Lung (tissue), 11 donors: ENCODE measurements at regions not wholly inside any gene's neighbourhood (a gene's known extent, or its start where the extent isn't known, plus 50 kb on each side); places are given as distances from the start of the nearest gene placed in this dataset.
A peak's percentile ranks its signal among the peaks of the same experiment; 100 is the strongest.

Experiments
- ATAC-seq: fragments of 200-7000 bp; cut with Tn5 transposase; one replicate; pipeline ENCODE4 v1.9.1; 2020; ENCODE audit warnings: moderate number of reproducible peaks; ENCODE audit not compliant: insufficient read depth, low FRiP score
- DNase-seq, 3 donors: peaks; one replicate each; pipeline ENCODE4 v3.0.0-alpha.2; 2013 to 2017
- H3K27ac ChIP-seq, 2 donors: one replicate each; pipeline ENCODE4 v1.5.1; 2013; ENCODE audit warnings: mild to moderate bottlenecking in 2 of 2, moderate library complexity in 2 of 2, control low read depth in 1 of 2, inconsistent platforms in 1 of 2, low read depth in 1 of 2, low read length in 1 of 2
- H3K27me3 ChIP-seq, 3 donors: one replicate each; pipeline ENCODE4 v1.5.1; 2013; ENCODE audit warnings: low read length in 2 of 3; ENCODE audit not compliant: control insufficient read depth in 3 of 3, insufficient read depth in 3 of 3
- H3K36me3 ChIP-seq, 4 donors: one replicate each; pipeline ENCODE4 v1.5.1; 2013; ENCODE audit warnings: low read length in 4 of 4, mild to moderate bottlenecking in 1 of 4, moderate library complexity in 1 of 4; ENCODE audit not compliant: control insufficient read depth in 4 of 4, insufficient read depth in 4 of 4
- H3K4me1 ChIP-seq, 5 donors: one replicate each; pipeline ENCODE4 v1.5.1; 2013; ENCODE audit warnings: low read length in 5 of 5, mild to moderate bottlenecking in 2 of 5, moderate library complexity in 1 of 5; ENCODE audit not compliant: control insufficient read depth in 5 of 5, insufficient read depth in 5 of 5
- H3K4me3 ChIP-seq: one replicate; pipeline ENCODE4 v1.5.1; 2013; ENCODE audit warnings: mild to moderate bottlenecking, control low read depth, moderate library complexity
- H3K9ac ChIP-seq, 2 donors: one replicate each; pipeline ENCODE4 v1.5.1; 2013; ENCODE audit warnings: low read length in 2 of 2, control low read depth in 1 of 2; ENCODE audit not compliant: insufficient read depth in 1 of 2
- H3K9me3 ChIP-seq, 4 donors: one replicate each; pipeline ENCODE4 v1.5.1; 2013; ENCODE audit warnings: low read length in 3 of 4, mild to moderate bottlenecking in 1 of 4, moderate library complexity in 1 of 4; ENCODE audit not compliant: control insufficient read depth in 4 of 4, insufficient read depth in 3 of 4
- WGBS, 2 donors: extraction: QIAGEN DNeasy Blood & Tissue Kit; methylation state at CpG; one replicate each; pipeline ENCODE4 v1.1.7; 2013; 5-methylcytosine and 5-hydroxymethylcytosine counted together
- TF ChIP-seq, protein P1 (sequence below): IDR thresholded peaks from 2 replicates; pipeline ENCODE4 v1.5.1; 2012; ENCODE audit warnings: mild to moderate bottlenecking; ENCODE audit errors: control extremely low read depth, extremely low read depth
- donor health status: control.
- donor health status: control.
- donor health status: Bipolar disorder and iron deficiency.
- donor health status: healthy.
- donor health status: DM: yes; HTN: yes; CAD: no.

- TF ChIP-seq, protein P1, sequence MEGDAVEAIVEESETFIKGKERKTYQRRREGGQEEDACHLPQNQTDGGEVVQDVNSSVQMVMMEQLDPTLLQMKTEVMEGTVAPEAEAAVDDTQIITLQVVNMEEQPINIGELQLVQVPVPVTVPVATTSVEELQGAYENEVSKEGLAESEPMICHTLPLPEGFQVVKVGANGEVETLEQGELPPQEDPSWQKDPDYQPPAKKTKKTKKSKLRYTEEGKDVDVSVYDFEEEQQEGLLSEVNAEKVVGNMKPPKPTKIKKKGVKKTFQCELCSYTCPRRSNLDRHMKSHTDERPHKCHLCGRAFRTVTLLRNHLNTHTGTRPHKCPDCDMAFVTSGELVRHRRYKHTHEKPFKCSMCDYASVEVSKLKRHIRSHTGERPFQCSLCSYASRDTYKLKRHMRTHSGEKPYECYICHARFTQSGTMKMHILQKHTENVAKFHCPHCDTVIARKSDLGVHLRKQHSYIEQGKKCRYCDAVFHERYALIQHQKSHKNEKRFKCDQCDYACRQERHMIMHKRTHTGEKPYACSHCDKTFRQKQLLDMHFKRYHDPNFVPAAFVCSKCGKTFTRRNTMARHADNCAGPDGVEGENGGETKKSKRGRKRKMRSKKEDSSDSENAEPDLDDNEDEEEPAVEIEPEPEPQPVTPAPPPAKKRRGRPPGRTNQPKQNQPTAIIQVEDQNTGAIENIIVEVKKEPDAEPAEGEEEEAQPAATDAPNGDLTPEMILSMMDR: no peak
- peak overlapping the region in 1 of 2 donors; percentile 79 for H3K9ac ChIP-seq
- DNase-seq (peak; percentile 82 to 99 (median 98)), ATAC-seq (peak; percentile 27)
- 39 to 48% methylated on average over 8 of the region's 8 CpGs for WGBS, 2 donors
- H3K9me3 ChIP-seq: peaks cover 0 to 4% (median 1%) of the 10 kb centered on the region in 4 donors
- no peaks in the 10 kb centered on the region for H3K27me3 ChIP-seq
- no peaks in the 10 kb centered on the region for H3K36me3 ChIP-seq
- peak overlapping the region; percentile 3 to 50 for H3K27ac ChIP-seq
- H3K4me3 ChIP-seq: no peak overlapping the region
- peaks cover 0 to 32% (median 4%) of the 10 kb centered on the region in 5 donors for H3K4me1 ChIP-seq
Observed at GRCh38 chr2:237171396-237171795, 85.7 kb downstream of the COPS8 start.

DNA sequence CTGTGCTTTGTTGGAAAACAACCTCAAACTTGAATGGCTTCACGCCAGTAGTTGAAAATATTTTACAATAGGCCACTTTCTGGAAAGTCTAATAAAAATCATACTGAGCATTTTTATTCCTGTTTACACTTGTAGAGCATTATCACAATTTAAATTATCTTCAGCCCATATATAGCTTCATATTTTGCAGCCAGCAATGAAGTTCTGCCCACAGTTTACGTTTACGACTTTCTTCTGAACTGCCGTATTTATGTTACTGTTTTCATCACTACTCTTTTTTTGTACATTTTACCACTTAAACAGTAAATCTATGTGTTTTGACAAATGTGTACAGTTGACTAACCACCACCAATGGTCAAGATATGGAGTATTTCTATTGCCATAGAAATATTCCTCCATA lies 86.2 kb downstream of the COPS8 start:
- no peak overlapping the region for H3K4me3 ChIP-seq
- TF ChIP-seq, protein P1: no peak
- peak overlapping the region in 1 of 2 donors; percentile 77 for H3K9ac ChIP-seq
- no peaks in the 10 kb centered on the region for H3K27me3 ChIP-seq
- peaks cover 0 to 4% (median 1%) of the 10 kb centered on the region in 4 donors for H3K9me3 ChIP-seq
- no peaks in the 10 kb centered on the region for H3K36me3 ChIP-seq
- no peak overlapping the region for H3K27ac ChIP-seq
- peaks cover 0 to 32% (median 4%) of the 10 kb centered on the region in 5 donors for H3K4me1 ChIP-seq
- no peak for ATAC-seq
- no peak for DNase-seq
- 73 to 88% methylated on average over 4 of the region's 4 CpGs for WGBS, 2 donors

DNA sequence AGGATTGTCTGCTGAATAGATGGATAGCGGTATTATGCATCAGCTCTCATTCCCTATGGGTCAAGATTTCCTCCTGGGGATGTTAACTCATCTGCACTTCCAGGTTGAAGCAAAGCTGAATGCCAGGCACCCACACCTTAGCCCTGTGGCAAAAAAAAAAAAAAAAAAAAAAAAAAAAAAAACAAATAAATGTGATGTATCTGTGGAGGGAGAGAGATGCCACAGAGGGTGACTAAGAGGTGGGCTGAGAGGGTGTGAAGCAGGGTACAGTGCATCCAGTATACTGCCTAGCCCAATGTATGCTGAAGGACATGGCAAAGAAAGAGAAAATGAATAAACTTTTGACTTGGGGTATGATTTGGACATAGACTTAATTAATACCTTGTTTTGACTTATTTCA lies 91.4 kb downstream of the COPS8 start:
- TF ChIP-seq, protein P1: no peak
- 85 to 91% methylated on average over 1 of the region's 1 CpG for WGBS, 2 donors
- no peaks in the 10 kb centered on the region for H3K27me3 ChIP-seq
- peaks cover 0 to 4% (median 0%) of the 10 kb centered on the region in 4 donors for H3K9me3 ChIP-seq
- no peak for DNase-seq
- H3K4me1 ChIP-seq: peaks cover 0 to 25% (median 5%) of the 10 kb centered on the region in 5 donors
- no peak overlapping the region for H3K27ac ChIP-seq
- ATAC-seq: no peak
- no peak overlapping the region for H3K4me3 ChIP-seq
- H3K9ac ChIP-seq: no peak overlapping the region
- H3K36me3 ChIP-seq: no peaks in the 10 kb centered on the region

- Histone ChIP-seq H3K4me1 (peaks cover 0 to 19% (median 5%) of the 10 kb centered on the region in 5 donors), H3K9me3 (peaks cover 0 to 4% (median 0%) of the 10 kb centered on the region in 4 donors), H3K27ac (no peak overlapping the region), H3K9ac (no peak overlapping the region), H3K4me3 (no peak overlapping the region), H3K36me3 (no peaks in the 10 kb centered on the region), H3K27me3 (no peaks in the 10 kb centered on the region)
- DNase-seq (no peak), ATAC-seq (no peak)
- TF ChIP-seq, protein P1: no peak
- 90 to 94% methylated on average over 2 of the region's 2 CpGs for WGBS, 2 donors
Observed at GRCh38 chr2:237177986-237178385, 92.3 kb downstream of the COPS8 start.
